Esophagus squamous epithelium (tissue), 4 donors: ENCODE measurements at regions not wholly inside any gene's neighbourhood (a gene's known extent, or its start where the extent isn't known, plus 50 kb on each side); places are given as distances from the start of the nearest gene placed in this dataset.

Experiments used
- POLR2A ChIP-seq, 4 donors: fragments of 450-650 bp; IDR thresholded peaks; one replicate each; pipeline ENCODE4 v1.6.1; 2017; ENCODE audit warnings: antibody characterized with exemption in 4 of 4, mild to moderate bottlenecking in 4 of 4, moderate library complexity in 3 of 4
- TF ChIP-seq, protein P1 (sequence below), 6 experiments: fragments of 450-650 bp in 4 of 6; fragments of 200-600 bp in 2 of 6; sonication (generic) in 2 of 6; IDR thresholded peaks; one replicate each; pipeline ENCODE4 v1.5.1; 2016 to 2019; ENCODE audit warnings: antibody characterized with exemption in 6 of 6, mild to moderate bottlenecking in 4 of 6, moderate library complexity in 4 of 6

DNA sequence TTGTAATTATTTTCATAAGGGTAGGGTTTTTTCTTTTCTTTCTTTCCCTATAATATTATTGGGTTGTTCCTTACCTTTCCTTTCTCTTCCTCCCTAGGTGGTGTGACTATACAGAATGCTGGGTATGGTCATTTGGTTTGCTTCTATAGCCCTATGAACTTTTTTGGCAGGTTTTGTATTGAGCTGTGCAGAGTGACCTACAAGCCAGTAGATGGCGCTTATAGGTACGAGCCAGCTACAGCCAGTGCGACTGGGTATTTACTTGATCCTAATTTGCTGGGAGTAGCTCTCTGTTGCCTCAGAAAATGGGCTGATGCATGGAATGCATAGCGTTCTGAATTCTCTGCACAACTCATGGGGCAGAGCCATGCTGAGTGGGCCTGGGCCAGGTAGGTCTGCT is 423.3 kb downstream of the MAGEE1 start:
- TF ChIP-seq, protein P1, sequence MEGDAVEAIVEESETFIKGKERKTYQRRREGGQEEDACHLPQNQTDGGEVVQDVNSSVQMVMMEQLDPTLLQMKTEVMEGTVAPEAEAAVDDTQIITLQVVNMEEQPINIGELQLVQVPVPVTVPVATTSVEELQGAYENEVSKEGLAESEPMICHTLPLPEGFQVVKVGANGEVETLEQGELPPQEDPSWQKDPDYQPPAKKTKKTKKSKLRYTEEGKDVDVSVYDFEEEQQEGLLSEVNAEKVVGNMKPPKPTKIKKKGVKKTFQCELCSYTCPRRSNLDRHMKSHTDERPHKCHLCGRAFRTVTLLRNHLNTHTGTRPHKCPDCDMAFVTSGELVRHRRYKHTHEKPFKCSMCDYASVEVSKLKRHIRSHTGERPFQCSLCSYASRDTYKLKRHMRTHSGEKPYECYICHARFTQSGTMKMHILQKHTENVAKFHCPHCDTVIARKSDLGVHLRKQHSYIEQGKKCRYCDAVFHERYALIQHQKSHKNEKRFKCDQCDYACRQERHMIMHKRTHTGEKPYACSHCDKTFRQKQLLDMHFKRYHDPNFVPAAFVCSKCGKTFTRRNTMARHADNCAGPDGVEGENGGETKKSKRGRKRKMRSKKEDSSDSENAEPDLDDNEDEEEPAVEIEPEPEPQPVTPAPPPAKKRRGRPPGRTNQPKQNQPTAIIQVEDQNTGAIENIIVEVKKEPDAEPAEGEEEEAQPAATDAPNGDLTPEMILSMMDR (IDR thresholded peaks at IDR 0.05): no peak
- TF ChIP-seq POLR2A (IDR thresholded peaks at IDR 0.05): no peak
